CD14-positive monocyte (primary cell): ENCODE measurements at regions not wholly inside any gene's neighbourhood (a gene's known extent, or its start where the extent isn't known, plus 50 kb on each side); places are given as distances from the start of the nearest gene placed in this dataset.

ENCODE experiments used
- DNase-seq, 3 donors: peaks; one replicate each; pipeline ENCODE4 v3.0.0-alpha.2; 2011 to 2022
- H2AFZ ChIP-seq: 2 replicates; pipeline ENCODE4 v1.6.0; 2012; ENCODE audit warnings: mild to moderate bottlenecking, low read depth, low read length, inconsistent platforms; ENCODE audit not compliant: insufficient read depth, poor library complexity, severe bottlenecking
- H3K27ac ChIP-seq, 2 donors: 1 replicate in 1 of 2; 2 replicates in 1 of 2; pipeline ENCODE4 v1.5.1; 2012 to 2013; ENCODE audit warnings: low read length in 2 of 2, control low read depth in 1 of 2, inconsistent platforms in 1 of 2, low read depth in 1 of 2, mild to moderate bottlenecking in 1 of 2
- H3K27me3 ChIP-seq, 2 donors: one replicate each; pipeline versions ENCODE4 v1.6.0 to v1.6.1; 2011 to 2013; ENCODE audit warnings: low read length in 2 of 2; ENCODE audit not compliant: control insufficient read depth in 2 of 2, insufficient read depth in 2 of 2
- H3K36me3 ChIP-seq, 2 donors: replicated peaks in 1 of 2; 1 replicate in 1 of 2; 2 replicates in 1 of 2; pipeline versions ENCODE4 v1.5.1 to v1.6.1; 2012 to 2013; ENCODE audit warnings: low read length in 2 of 2, control low read depth in 1 of 2, inconsistent platforms in 1 of 2, mild to moderate bottlenecking in 1 of 2; ENCODE audit not compliant: insufficient read depth in 2 of 2, control insufficient read depth in 1 of 2
- H3K4me1 ChIP-seq, 2 donors: 1 replicate in 1 of 2; 2 replicates in 1 of 2; pipeline versions ENCODE4 v1.5.1 to v1.6.1; 2012 to 2013; ENCODE audit warnings: low read length in 2 of 2, control low read depth in 1 of 2, inconsistent platforms in 1 of 2, mild to moderate bottlenecking in 1 of 2, moderate library complexity in 1 of 2; ENCODE audit not compliant: insufficient read depth in 2 of 2, control insufficient read depth in 1 of 2
- H3K4me2 ChIP-seq: replicated peaks from 2 replicates; pipeline ENCODE3; 2012; ENCODE audit warnings: low read length, moderate library complexity, mild to moderate bottlenecking; ENCODE audit not compliant: poor library complexity, severe bottlenecking; ENCODE audit errors: extremely low read depth
- H3K4me3 ChIP-seq, 3 experiments: fragments of 200-600 bp in 1 of 3; sonication (generic) in 1 of 3; replicated peaks in 1 of 3; 1 replicate in 2 of 3; 2 replicates in 1 of 3; pipeline ENCODE4 v1.5.1; 2011 to 2013; ENCODE audit warnings: low read length in 3 of 3, mild to moderate bottlenecking in 3 of 3, control low read depth in 2 of 3, low read depth in 2 of 3, inconsistent platforms in 1 of 3, moderate library complexity in 1 of 3
- H3K79me2 ChIP-seq: 2 replicates; pipeline ENCODE4 v1.6.0; 2012; ENCODE audit warnings: mild to moderate bottlenecking, control low read depth, inconsistent platforms, low read length, moderate library complexity; ENCODE audit not compliant: insufficient read depth
- H3K9ac ChIP-seq: 2 replicates; pipeline ENCODE4 v1.6.0; 2017; ENCODE audit warnings: low read length, mild to moderate bottlenecking; ENCODE audit not compliant: insufficient read depth, poor library complexity, severe bottlenecking
- H3K9me3 ChIP-seq, 2 donors: replicated peaks in 1 of 2; 1 replicate in 1 of 2; 2 replicates in 1 of 2; pipeline versions ENCODE4 v1.5.1 to v1.6.1; 2012 to 2013; ENCODE audit warnings: low read length in 2 of 2, control low read depth in 1 of 2; ENCODE audit not compliant: control insufficient read depth in 1 of 2, insufficient read depth in 1 of 2
- H4K20me1 ChIP-seq: 2 replicates; pipeline ENCODE4 v1.6.0; 2012; ENCODE audit warnings: mild to moderate bottlenecking, low read length, control low read depth, moderate library complexity; ENCODE audit not compliant: insufficient read depth
- H3K27ac Mint-ChIP-seq, 7 donors: one replicate each; pipeline ENCODE4 v1.8.0; 2020; ENCODE audit warnings: mild to moderate bottlenecking in 7 of 7, mixed read lengths in 7 of 7, moderate library complexity in 6 of 7, inconsistent platforms in 2 of 7
- H3K27me3 Mint-ChIP-seq, 3 donors: one replicate each; pipeline ENCODE4 v1.8.0; 2021 to 2022; ENCODE audit warnings: low read depth in 3 of 3, mild to moderate bottlenecking in 3 of 3, mixed read lengths in 3 of 3, moderate library complexity in 3 of 3, inconsistent platforms in 1 of 3
- H3K36me3 Mint-ChIP-seq, 2 donors: one replicate each; pipeline ENCODE4 v1.8.0; 2020; ENCODE audit warnings: mixed read lengths in 2 of 2, inconsistent platforms in 1 of 2, mild to moderate bottlenecking in 1 of 2
- H3K4me1 Mint-ChIP-seq: one replicate; pipeline ENCODE4 v1.8.0; 2020; ENCODE audit warnings: mild to moderate bottlenecking, mixed read lengths
- H3K4me3 Mint-ChIP-seq, 2 donors: one replicate each; pipeline ENCODE4 v1.8.0; 2020; ENCODE audit warnings: mild to moderate bottlenecking in 2 of 2, mixed read lengths in 2 of 2, moderate library complexity in 1 of 2
- H3K9me3 Mint-ChIP-seq, 7 donors: one replicate each; pipeline ENCODE4 v1.8.0; 2020 to 2022; ENCODE audit warnings: mixed read lengths in 7 of 7, mild to moderate bottlenecking in 6 of 7, moderate library complexity in 6 of 7, inconsistent platforms in 2 of 7
- CTCF ChIP-seq: fragments of 200-600 bp; IDR thresholded peaks from one replicate; pipeline ENCODE4 v1.8.0; 2022; ENCODE audit warnings: antibody characterized with exemption, mild to moderate bottlenecking
- WGBS: methylation state at CpG from one replicate; pipeline ENCODE4 v1.1.5; 2013; ENCODE audit warnings: missing lambda C conversion rate; ENCODE audit not compliant: insufficient coverage; 5-methylcytosine and 5-hydroxymethylcytosine counted together
- intact Hi-C, 2 donors: fragments of 100-400 bp; cut with micrococcal nuclease; formaldehyde crosslinking; loops; one replicate each; pipeline versions ENCODE4 v1.15.0 to v1.15.1; 2023

GRCh38 chr2:38129987-38130386, 54.0 kb upstream of the CYP1B1 start:
- Mint-ChIP-seq H3K27me3 (peaks cover 0 to 5% (median 0%) of the 10 kb centered on the region in 3 donors), H3K27ac (peak overlapping the region; percentile 94 to 99 (median 99)), H3K4me1 (peaks cover 76% of the 10 kb centered on the region), H3K36me3 (peaks cover 21 to 35% of the 10 kb centered on the region in 2 donors), H3K9me3 (peaks cover 13 to 29% (median 21%) of the 10 kb centered on the region in 7 donors), H3K4me3 (peak overlapping the region in 1 of 2 donors; percentile 13)
- Histone ChIP-seq H3K27ac (peak overlapping the region; percentile 93), H3K4me2 (peak overlapping the region; percentile 49), H3K27me3 (no peaks in the 10 kb centered on the region), H3K9me3 (peaks cover 7 to 13% of the 10 kb centered on the region in 2 donors), H2AFZ (no peak overlapping the region), H3K79me2 (no peaks in the 10 kb centered on the region), H4K20me1 (no peaks in the 10 kb centered on the region), H3K36me3 (no peaks in the 10 kb centered on the region), H3K9ac (peak overlapping the region; percentile 56), H3K4me1 (peaks cover 65 to 68% of the 10 kb centered on the region in 2 donors), H3K4me3 (peak overlapping the region in 1 of 3 experiments; percentile 14)
- no peak for TF ChIP-seq CTCF
- WGBS, result 0% methylated on average over 3 of the region's 3 CpGs
- peak; percentile 82 to 95 (median 86) for DNase-seq
- intact Hi-C loops, result loop anchor here in 1 of 2 donors (2.0 to 5.0 kb wide), 2 partner anchors 17 to 47 kb away; no protein-coding TSS in a partner anchor

- peaks cover 12 to 29% (median 21%) of the 10 kb centered on the region in 7 donors for H3K9me3 Mint-ChIP-seq
- H3K79me2 ChIP-seq, result no peaks in the 10 kb centered on the region
- H3K36me3 ChIP-seq, result no peaks in the 10 kb centered on the region
- peaks cover 0 to 5% (median 0%) of the 10 kb centered on the region in 3 donors for H3K27me3 Mint-ChIP-seq
- peak overlapping the region; percentile 56 for H3K9ac ChIP-seq
- peak overlapping the region; percentile 94 to 99 (median 99) for H3K27ac Mint-ChIP-seq
- no peaks in the 10 kb centered on the region for H3K27me3 ChIP-seq
- H3K4me3 Mint-ChIP-seq, result peak overlapping the region in 1 of 2 donors; percentile 54
- H3K36me3 Mint-ChIP-seq, result peaks cover 21 to 34% of the 10 kb centered on the region in 2 donors
- peak overlapping the region; percentile 93 for H3K27ac ChIP-seq
- no peaks in the 10 kb centered on the region for H4K20me1 ChIP-seq
- H3K9me3 ChIP-seq, result peaks cover 7 to 13% of the 10 kb centered on the region in 2 donors
- H3K4me1 ChIP-seq, result peaks cover 65 to 73% of the 10 kb centered on the region in 2 donors
- intact Hi-C loops, result loop anchor here in 1 of 2 donors (2.0 kb wide), 1 partner anchor 17 kb away; no protein-coding TSS in a partner anchor
- H3K4me1 Mint-ChIP-seq, result peaks cover 75% of the 10 kb centered on the region
- TF ChIP-seq CTCF, result no peak
- H2AFZ ChIP-seq, result no peak overlapping the region
- H3K4me2 ChIP-seq, result peak overlapping the region; percentile 29
- peak overlapping the region in 1 of 3 experiments; percentile 14 for H3K4me3 ChIP-seq
- peak; percentile 57 to 70 (median 64) for DNase-seq
- WGBS, result no CpG with 5 or more reads among the region's 1 CpG
Measured at GRCh38 chr2:38129481-38129880, 53.5 kb upstream of the CYP1B1 start.
